Endodermal cell (in vitro differentiated cells): ENCODE measurements at regions not wholly inside any gene's neighbourhood (a gene's known extent, or its start where the extent isn't known, plus 50 kb on each side); places are given as distances from the start of the nearest gene placed in this dataset.
A peak's percentile ranks its signal among the peaks of the same experiment; 100 is the strongest.

Experiments used
- DNase-seq: peaks from one replicate; pipeline ENCODE4 v3.0.0-alpha.2; 2017
- H3K27ac ChIP-seq: 2 replicates; pipeline ENCODE4 v1.5.1; 2013; ENCODE audit warnings: mild to moderate bottlenecking, low read depth, low read length, moderate library complexity
- H3K27me3 ChIP-seq: 2 replicates; pipeline ENCODE4 v1.6.1; 2013; ENCODE audit warnings: mild to moderate bottlenecking, low read length, moderate library complexity; ENCODE audit not compliant: insufficient read depth, control insufficient read depth, poor library complexity, severe bottlenecking
- H3K36me3 ChIP-seq: 2 replicates; pipeline ENCODE4 v1.7.0; 2013; ENCODE audit warnings: mild to moderate bottlenecking, low read length, moderate library complexity; ENCODE audit not compliant: control insufficient read depth, insufficient read depth
- H3K4me1 ChIP-seq: one replicate; pipeline ENCODE4 v1.7.0; 2013; ENCODE audit warnings: low read length; ENCODE audit not compliant: control insufficient read depth, insufficient read depth
- H3K4me3 ChIP-seq: 2 replicates; pipeline ENCODE4 v1.5.1; 2013; ENCODE audit warnings: mild to moderate bottlenecking, low read length, moderate library complexity
- H3K9ac ChIP-seq: 2 replicates; pipeline ENCODE4 v1.6.1; 2013; ENCODE audit warnings: mild to moderate bottlenecking, low read length, moderate library complexity; ENCODE audit not compliant: poor library complexity, severe bottlenecking; ENCODE audit errors: extremely low read depth
- H3K9me3 ChIP-seq: 2 replicates; pipeline ENCODE4 v1.6.1; 2013; ENCODE audit warnings: mild to moderate bottlenecking, low read length, moderate library complexity; ENCODE audit not compliant: control insufficient read depth
- H3K27ac Mint-ChIP-seq: 2 replicates; pipeline ENCODE4 v1.8.0; 2020; ENCODE audit warnings: mixed read lengths
- H3K27me3 Mint-ChIP-seq: 2 replicates; pipeline ENCODE4 v1.8.0; 2021; ENCODE audit warnings: mild to moderate bottlenecking, mixed read lengths; ENCODE audit not compliant: insufficient read depth
- H3K36me3 Mint-ChIP-seq: 2 replicates; pipeline ENCODE4 v1.8.0; 2020; ENCODE audit warnings: low read depth, mixed read lengths
- H3K4me1 Mint-ChIP-seq: 2 replicates; pipeline ENCODE4 v1.8.0; 2020; ENCODE audit warnings: mixed read lengths
- H3K4me3 Mint-ChIP-seq: 2 replicates; pipeline ENCODE4 v1.8.0; 2020; ENCODE audit warnings: mild to moderate bottlenecking, moderate library complexity, mixed read lengths
- H3K9me3 Mint-ChIP-seq: 2 replicates; pipeline ENCODE4 v1.8.0; 2020; ENCODE audit warnings: mild to moderate bottlenecking, mixed read lengths
- WGBS, 2 experiments: methylation state at CpG; one replicate each; pipeline versions ENCODE4 v1.1.5 to v1.1.7; 2013; ENCODE audit warnings: missing lambda C conversion rate in 2 of 2, mixed read lengths in 1 of 2; ENCODE audit not compliant: insufficient coverage in 1 of 2, insufficient read length in 1 of 2; 5-methylcytosine and 5-hydroxymethylcytosine counted together
- TF ChIP-seq, protein P1 (sequence below): fragments of 200-600 bp; sonication (generic); conservative IDR thresholded peaks from 2 replicates; pipeline ENCODE4 v1.5.0; 2021; ENCODE audit warnings: antibody characterized with exemption, mild to moderate bottlenecking

- H3K36me3 ChIP-seq, result no peaks in the 10 kb centered on the region
- DNase-seq, result no peak
- no peaks in the 10 kb centered on the region for H3K27me3 ChIP-seq
- H3K36me3 Mint-ChIP-seq, result no peaks in the 10 kb centered on the region
- peaks cover 37% of the 10 kb centered on the region for H3K27me3 Mint-ChIP-seq
- no peak overlapping the region for H3K27ac Mint-ChIP-seq
- no peaks in the 10 kb centered on the region for H3K4me1 Mint-ChIP-seq
- no peak overlapping the region for H3K4me3 Mint-ChIP-seq
- TF ChIP-seq, protein P1, sequence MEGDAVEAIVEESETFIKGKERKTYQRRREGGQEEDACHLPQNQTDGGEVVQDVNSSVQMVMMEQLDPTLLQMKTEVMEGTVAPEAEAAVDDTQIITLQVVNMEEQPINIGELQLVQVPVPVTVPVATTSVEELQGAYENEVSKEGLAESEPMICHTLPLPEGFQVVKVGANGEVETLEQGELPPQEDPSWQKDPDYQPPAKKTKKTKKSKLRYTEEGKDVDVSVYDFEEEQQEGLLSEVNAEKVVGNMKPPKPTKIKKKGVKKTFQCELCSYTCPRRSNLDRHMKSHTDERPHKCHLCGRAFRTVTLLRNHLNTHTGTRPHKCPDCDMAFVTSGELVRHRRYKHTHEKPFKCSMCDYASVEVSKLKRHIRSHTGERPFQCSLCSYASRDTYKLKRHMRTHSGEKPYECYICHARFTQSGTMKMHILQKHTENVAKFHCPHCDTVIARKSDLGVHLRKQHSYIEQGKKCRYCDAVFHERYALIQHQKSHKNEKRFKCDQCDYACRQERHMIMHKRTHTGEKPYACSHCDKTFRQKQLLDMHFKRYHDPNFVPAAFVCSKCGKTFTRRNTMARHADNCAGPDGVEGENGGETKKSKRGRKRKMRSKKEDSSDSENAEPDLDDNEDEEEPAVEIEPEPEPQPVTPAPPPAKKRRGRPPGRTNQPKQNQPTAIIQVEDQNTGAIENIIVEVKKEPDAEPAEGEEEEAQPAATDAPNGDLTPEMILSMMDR, result no peak
- 60 to 86% methylated on average over 1 to 10 of the region's 11 CpGs for WGBS, 2 experiments
- H3K27ac ChIP-seq, result peak overlapping the region; percentile 32
- no peaks in the 10 kb centered on the region for H3K4me1 ChIP-seq
- no peak overlapping the region for H3K9ac ChIP-seq
- no peaks in the 10 kb centered on the region for H3K9me3 ChIP-seq
- H3K9me3 Mint-ChIP-seq, result peaks cover 58% of the 10 kb centered on the region
- no peak overlapping the region for H3K4me3 ChIP-seq
These were observed 90.4 kb upstream of the PJA1 start for GRCh38 chrX:69255441-69256290.

GRCh38 chrX:69253821-69254220, 88.6 kb upstream of the PJA1 start:
- Mint-ChIP-seq H3K27me3 (peaks cover 32% of the 10 kb centered on the region), H3K27ac (no peak overlapping the region), H3K36me3 (no peaks in the 10 kb centered on the region), H3K9me3 (peaks cover 61% of the 10 kb centered on the region), H3K4me1 (no peaks in the 10 kb centered on the region), H3K4me3 (no peak overlapping the region)
- DNase-seq, result no peak
- Histone ChIP-seq H3K4me1 (no peaks in the 10 kb centered on the region), H3K27ac (no peak overlapping the region), H3K36me3 (no peaks in the 10 kb centered on the region), H3K9me3 (no peaks in the 10 kb centered on the region), H3K4me3 (no peak overlapping the region), H3K9ac (no peak overlapping the region), H3K27me3 (no peaks in the 10 kb centered on the region)
- 100% methylated on average over 1 of the region's 1 CpG; no CpG with 5 or more reads in 1 of the 2 experiments for WGBS, 2 experiments
- TF ChIP-seq, protein P1, result no peak

DNA sequence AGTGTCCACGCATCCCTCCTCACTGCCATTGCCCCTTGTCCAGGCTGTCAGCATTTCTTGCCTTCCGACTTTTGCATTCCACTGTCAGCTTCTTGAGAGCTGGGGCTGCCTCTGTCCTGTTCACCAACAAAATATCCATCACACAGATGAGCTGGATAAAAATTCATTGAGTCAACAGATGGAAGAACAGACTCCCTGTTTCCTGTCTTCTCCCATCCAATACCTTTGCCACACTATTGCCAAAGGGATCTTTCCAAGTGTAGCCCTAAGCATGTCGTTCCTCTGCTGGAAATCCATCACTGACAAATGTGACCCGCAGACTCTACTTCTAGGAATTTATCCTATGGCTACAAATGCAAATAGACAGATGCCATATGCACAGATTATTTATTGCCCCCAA, 78.0 kb upstream of the PJA1 start:
- Histone ChIP-seq H3K36me3 (no peaks in the 10 kb centered on the region), H3K9ac (no peak overlapping the region), H3K4me3 (no peak overlapping the region), H3K27me3 (no peaks in the 10 kb centered on the region), H3K27ac (no peak overlapping the region), H3K9me3 (no peaks in the 10 kb centered on the region), H3K4me1 (no peaks in the 10 kb centered on the region)
- peaks cover 46% of the 10 kb centered on the region for H3K27me3 Mint-ChIP-seq
- no peak overlapping the region for H3K27ac Mint-ChIP-seq
- TF ChIP-seq, protein P1, result no peak
- WGBS, 2 experiments, result 98 to 100% methylated on average over 2 to 4 of the region's 4 CpGs
- H3K36me3 Mint-ChIP-seq, result no peaks in the 10 kb centered on the region
- peaks cover 58% of the 10 kb centered on the region for H3K9me3 Mint-ChIP-seq
- no peak overlapping the region for H3K4me3 Mint-ChIP-seq
- DNase-seq, result no peak
- H3K4me1 Mint-ChIP-seq, result peaks cover 3% of the 10 kb centered on the region
